ENCODE measurements at regions not wholly inside any gene's neighbourhood (a gene's known extent, or its start where the extent isn't known, plus 50 kb on each side); places are given as distances from the start of the nearest gene placed in this dataset.

GRCh38 chr13:94968757-94969086, 256.4 kb upstream of the SOX21 start:
- no peaks in the 10 kb centered on the region for H3K36me3 Mint-ChIP-seq (ENCODE audit: low read depth)
- H3K9me3 ChIP-seq (ENCODE audit: control insufficient read depth, low read length, poor library complexity, severe bottlenecking) = no peaks in the 10 kb centered on the region
- H3K4me1 Mint-ChIP-seq = peaks cover 3% of the 10 kb centered on the region
- no peak overlapping the region for H3K27ac Mint-ChIP-seq
- peaks cover 66% of the 10 kb centered on the region for H3K27me3 Mint-ChIP-seq
- DNase-seq (no peak), ATAC-seq (no peak)
- peak overlapping the region; percentile 63 for H3K4me3 Mint-ChIP-seq

DNA sequence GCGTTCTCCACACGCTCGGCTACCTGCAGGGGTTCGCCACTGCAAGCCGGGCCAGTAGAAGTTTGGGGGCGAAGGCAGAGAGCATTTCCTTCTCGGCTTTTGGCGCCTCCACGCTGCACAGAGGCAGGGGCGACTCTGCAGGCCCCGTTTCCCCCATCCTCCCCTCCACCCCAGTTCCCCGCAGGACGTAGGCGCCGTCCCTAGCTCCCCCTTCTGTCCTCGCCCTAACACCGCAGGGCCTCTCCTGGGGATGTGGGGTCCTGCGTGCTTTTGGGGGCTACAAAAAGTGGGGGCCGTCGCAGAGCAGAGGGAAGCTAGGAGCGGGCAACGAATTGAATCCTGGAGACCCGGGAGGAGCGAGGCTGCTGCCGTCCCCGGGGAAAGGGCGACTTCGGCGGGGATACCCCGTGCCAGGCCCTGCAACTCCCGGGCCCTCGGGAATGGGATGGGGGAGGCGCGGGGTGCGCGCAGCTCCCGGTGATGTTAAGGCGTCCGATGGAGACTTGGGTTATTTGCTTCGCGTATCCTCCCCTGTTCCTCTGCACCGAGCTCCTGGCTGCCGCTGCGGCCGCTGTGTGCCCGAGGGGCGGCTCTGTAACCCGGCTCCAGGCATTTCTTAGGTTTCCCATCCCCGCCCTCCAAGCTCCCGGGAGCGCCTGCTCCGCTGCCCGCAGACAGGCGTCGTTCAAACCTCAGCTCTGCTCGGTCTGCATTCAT, 255.9 kb upstream of the SOX21 start:
- Mint-ChIP-seq H3K4me3 (peak overlapping the region; percentile 63), H3K27me3 (peaks cover 71% of the 10 kb centered on the region), H3K36me3 (ENCODE audit: low read depth) (no peaks in the 10 kb centered on the region), H3K27ac (no peak overlapping the region), H3K4me1 (peaks cover 3% of the 10 kb centered on the region)
- ATAC-seq (no peak), DNase-seq (no peak)
- no peaks in the 10 kb centered on the region for H3K9me3 ChIP-seq (ENCODE audit: control insufficient read depth, low read length, poor library complexity, severe bottlenecking)

DNA sequence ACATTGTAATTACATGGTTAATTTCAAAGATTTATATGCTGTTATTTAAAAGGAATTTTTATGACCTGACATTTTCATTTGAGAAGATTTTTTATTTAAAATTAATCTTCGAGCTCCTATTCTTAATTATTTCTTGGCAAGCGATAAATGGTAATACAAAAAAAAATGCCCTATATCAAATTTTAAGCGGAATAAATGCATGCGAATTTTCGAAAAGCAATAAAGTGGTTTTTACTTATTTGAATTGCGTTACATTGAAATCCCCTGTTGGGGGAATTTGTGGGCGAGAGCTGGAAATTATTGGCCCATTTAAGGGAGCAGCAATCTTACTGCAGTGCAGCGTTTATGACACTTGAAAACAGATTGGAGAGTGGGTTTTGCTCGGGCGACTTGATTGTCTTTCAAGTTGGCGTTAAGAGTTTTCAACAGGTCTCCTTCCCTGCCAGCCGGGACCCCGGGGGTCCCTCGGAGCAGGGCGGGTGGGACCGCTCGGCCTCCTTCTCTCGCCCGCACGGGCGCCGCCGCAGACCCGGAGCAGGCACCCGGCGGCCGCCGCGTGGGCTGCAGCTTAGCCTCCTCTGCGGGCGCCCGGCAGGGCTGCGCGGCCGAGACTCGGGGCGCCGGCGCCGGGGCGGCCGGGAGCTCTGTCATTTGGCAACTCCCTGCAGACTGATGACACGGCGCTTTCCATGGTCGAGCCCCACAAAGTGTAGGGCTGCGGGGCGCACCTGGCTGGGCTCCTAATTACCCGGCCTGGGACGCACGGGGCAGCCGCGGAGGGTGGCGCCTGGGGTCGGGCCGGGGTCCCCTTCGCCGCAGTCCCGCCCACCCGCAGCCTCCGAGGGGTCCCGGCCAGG, 255.1 kb upstream of the SOX21 start:
- DNase-seq = no peak
- H3K4me3 Mint-ChIP-seq = no peak overlapping the region
- peaks cover 3% of the 10 kb centered on the region for H3K4me1 Mint-ChIP-seq

DNA sequence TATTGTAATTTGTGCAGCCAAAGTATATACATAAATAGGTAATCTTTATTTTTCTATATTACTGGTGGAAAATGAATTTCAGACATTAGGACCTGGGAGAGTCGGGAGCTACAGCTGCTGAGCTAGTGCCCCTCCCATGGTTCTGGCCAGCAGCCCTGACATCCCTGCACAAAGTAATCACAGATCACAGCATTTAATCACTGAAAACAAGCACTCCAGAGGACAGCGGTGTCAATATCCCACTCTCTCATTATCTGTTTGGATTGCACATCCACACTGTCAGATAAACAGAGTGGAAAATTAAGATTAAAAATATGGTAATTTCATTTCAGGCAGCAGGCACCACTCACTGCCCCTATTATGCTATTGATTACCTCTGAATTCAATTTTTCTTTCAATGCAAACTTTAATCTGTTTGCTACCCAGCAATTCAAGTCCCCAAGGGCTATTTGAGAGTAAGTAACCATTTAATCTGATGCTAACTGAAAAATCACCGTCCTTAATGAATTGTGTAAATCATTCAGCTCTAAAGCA, 254.1 kb upstream of the SOX21 start:
- DNase-seq (no peak), ATAC-seq (no peak)
- Mint-ChIP-seq H3K27ac (no peak overlapping the region), H3K4me1 (peaks cover 3% of the 10 kb centered on the region), H3K36me3 (ENCODE audit: low read depth) (no peaks in the 10 kb centered on the region), H3K4me3 (no peak overlapping the region), H3K27me3 (peaks cover 78% of the 10 kb centered on the region)
- no peaks in the 10 kb centered on the region for H3K9me3 ChIP-seq (ENCODE audit: control insufficient read depth, low read length, poor library complexity, severe bottlenecking)

More for the DNA sequence above, 255.1 kb upstream of the SOX21 start:
- no peak overlapping the region for H3K27ac Mint-ChIP-seq
- ATAC-seq = no peak
- H3K9me3 ChIP-seq (ENCODE audit: control insufficient read depth, low read length, poor library complexity, severe bottlenecking) = no peaks in the 10 kb centered on the region
- H3K36me3 Mint-ChIP-seq (ENCODE audit: low read depth) = no peaks in the 10 kb centered on the region
- H3K27me3 Mint-ChIP-seq = peaks cover 77% of the 10 kb centered on the region

- Mint-ChIP-seq H3K4me3 (no peak overlapping the region), H3K27ac (no peak overlapping the region), H3K27me3 (peaks cover 62% of the 10 kb centered on the region), H3K4me1 (no peaks in the 10 kb centered on the region), H3K36me3 (ENCODE audit: low read depth) (no peaks in the 10 kb centered on the region)
- DNase-seq = no peak
- ATAC-seq = no peak
- no peaks in the 10 kb centered on the region for H3K9me3 ChIP-seq (ENCODE audit: control insufficient read depth, low read length, poor library complexity, severe bottlenecking)
Observed at GRCh38 chr13:94959626-94960025, 247.3 kb upstream of the SOX21 start.

- Mint-ChIP-seq H3K27me3 (peaks cover 32% of the 10 kb centered on the region), H3K4me3 (no peak overlapping the region), H3K4me1 (no peaks in the 10 kb centered on the region), H3K27ac (no peak overlapping the region), H3K36me3 (ENCODE audit: low read depth) (no peaks in the 10 kb centered on the region)
- H3K9me3 ChIP-seq (ENCODE audit: control insufficient read depth, low read length, poor library complexity, severe bottlenecking) = no peaks in the 10 kb centered on the region
- DNase-seq (no peak), ATAC-seq (no peak)
Observed at GRCh38 chr13:94956417-94957110, 244.2 kb upstream of the SOX21 start.

DNA sequence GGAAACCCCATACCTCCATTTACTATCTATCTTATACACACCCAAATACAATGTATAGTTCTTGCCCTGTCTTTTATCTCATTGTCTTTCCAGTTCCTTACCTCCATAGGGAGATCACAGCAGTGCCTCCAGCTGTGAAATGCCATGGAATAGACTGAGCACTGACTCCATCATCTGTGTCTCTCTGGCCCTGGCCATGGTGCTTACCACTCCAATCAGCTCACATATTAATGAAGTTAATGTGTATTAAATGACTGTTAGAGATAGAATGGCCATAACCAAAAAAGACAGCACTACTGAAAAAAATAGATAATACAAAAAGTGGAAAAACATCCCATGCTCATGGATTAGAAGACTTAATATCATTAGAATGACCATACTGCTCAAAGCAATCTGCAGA, 240.4 kb upstream of the SOX21 start:
- DNase-seq (no peak), ATAC-seq (no peak)
- Mint-ChIP-seq H3K4me1 (no peaks in the 10 kb centered on the region), H3K27ac (no peak overlapping the region), H3K27me3 (peaks cover 20% of the 10 kb centered on the region), H3K36me3 (ENCODE audit: low read depth) (no peaks in the 10 kb centered on the region), H3K4me3 (no peak overlapping the region)
- no peaks in the 10 kb centered on the region for H3K9me3 ChIP-seq (ENCODE audit: control insufficient read depth, low read length, poor library complexity, severe bottlenecking)

DNA sequence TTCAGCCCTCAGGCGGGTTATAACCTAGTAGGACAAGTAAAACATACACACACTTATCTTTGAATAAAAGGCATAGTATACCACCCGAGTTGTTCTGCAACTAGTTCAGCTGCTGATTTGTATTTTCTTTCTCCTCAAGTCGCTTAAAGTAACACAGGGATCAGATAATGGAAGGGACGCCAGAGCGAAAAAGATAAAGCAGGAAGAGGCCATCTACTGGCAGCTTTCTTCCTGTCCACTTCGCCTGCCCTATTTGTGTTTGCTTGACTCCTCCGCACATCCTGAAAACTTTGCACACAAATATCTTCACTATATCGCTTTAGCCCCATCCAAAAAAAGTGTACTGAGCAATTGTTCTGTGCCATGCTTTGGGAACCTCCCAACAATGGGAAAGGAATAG, 238.0 kb upstream of the SOX21 start:
- no peak overlapping the region for H3K4me3 Mint-ChIP-seq
- DNase-seq (no peak), ATAC-seq (no peak)
- H3K36me3 Mint-ChIP-seq (ENCODE audit: low read depth) = no peaks in the 10 kb centered on the region
- H3K27ac Mint-ChIP-seq = no peak overlapping the region
- H3K4me1 Mint-ChIP-seq = no peaks in the 10 kb centered on the region
- H3K9me3 ChIP-seq (ENCODE audit: control insufficient read depth, low read length, poor library complexity, severe bottlenecking) = no peaks in the 10 kb centered on the region
- peaks cover 27% of the 10 kb centered on the region for H3K27me3 Mint-ChIP-seq

DNA sequence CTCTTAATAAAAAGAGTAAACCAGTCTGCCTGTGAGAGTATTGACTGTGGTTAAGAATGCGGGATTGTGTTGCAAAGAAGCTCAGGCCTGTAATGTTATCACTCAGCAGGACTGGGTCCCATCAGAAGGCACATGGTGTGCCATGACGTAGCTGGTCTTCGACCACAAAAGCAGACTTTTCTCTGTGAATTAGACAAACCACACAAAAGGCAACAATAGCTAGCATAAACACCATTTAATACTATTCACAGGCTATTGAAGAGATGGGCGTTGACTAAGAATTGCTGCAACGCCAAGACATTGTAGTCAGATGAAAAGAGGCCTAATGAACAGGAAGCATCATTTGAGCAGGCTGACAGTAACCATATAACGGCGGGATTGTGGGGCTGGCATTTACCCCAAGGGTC, 235.6 kb upstream of the SOX21 start:
- H3K9me3 ChIP-seq (ENCODE audit: control insufficient read depth, low read length, poor library complexity, severe bottlenecking) = peaks cover 3% of the 10 kb centered on the region
- H3K36me3 Mint-ChIP-seq (ENCODE audit: low read depth) = no peaks in the 10 kb centered on the region
- no peak overlapping the region for H3K4me3 Mint-ChIP-seq
- H3K27ac Mint-ChIP-seq = no peak overlapping the region
- H3K4me1 Mint-ChIP-seq = no peaks in the 10 kb centered on the region
- ATAC-seq = no peak
- no peak for DNase-seq
- H3K27me3 Mint-ChIP-seq = peaks cover 38% of the 10 kb centered on the region

DNA sequence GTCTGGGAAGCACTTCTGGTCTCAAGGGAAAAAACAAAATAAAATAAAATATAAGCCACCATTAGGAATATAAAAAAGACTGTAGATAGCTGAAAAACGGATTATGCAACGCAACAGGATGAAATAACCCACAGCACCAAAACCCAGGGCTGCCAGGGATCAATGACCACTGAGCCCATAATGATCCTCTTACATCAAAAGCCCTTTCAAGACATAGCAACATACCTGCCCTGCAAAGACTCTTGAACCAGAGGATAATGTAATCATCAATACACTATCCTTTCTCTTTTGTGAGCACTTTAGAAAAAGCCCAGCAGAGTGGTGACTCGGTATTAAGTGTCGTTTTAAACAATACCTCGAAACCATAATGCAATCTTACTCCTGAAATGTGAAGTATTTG, 235.0 kb upstream of the SOX21 start:
- DNase-seq = no peak
- no peaks in the 10 kb centered on the region for H3K4me1 Mint-ChIP-seq
- ATAC-seq = no peak
- H3K27me3 Mint-ChIP-seq = peaks cover 38% of the 10 kb centered on the region
- H3K27ac Mint-ChIP-seq = no peak overlapping the region
- H3K4me3 Mint-ChIP-seq = no peak overlapping the region
- H3K9me3 ChIP-seq (ENCODE audit: control insufficient read depth, low read length, poor library complexity, severe bottlenecking) = peaks cover 3% of the 10 kb centered on the region
- no peaks in the 10 kb centered on the region for H3K36me3 Mint-ChIP-seq (ENCODE audit: low read depth)

DNA sequence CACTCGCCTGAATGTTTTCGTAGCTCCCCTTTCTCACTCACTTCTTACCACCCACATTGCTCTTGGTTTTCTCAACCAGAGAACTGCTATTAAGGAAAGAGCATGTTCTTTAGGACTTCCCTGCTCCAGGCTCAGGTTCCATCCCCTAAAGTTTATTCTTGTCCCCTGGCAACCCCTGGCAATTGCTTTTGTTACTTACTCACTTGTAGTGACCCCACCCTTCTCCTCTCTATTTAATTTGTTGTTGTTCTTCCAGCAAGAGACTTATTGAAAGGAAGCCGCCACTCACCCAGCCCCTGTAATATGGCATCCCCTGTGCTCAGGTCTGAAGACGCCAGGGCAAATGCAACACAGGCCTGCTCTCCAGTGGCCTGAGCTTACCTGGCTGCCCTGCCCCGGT, 233.7 kb upstream of the SOX21 start:
- ATAC-seq (no peak), DNase-seq (no peak)
- H3K36me3 Mint-ChIP-seq (ENCODE audit: low read depth) = no peaks in the 10 kb centered on the region
- no peaks in the 10 kb centered on the region for H3K4me1 Mint-ChIP-seq
- peaks cover 38% of the 10 kb centered on the region for H3K27me3 Mint-ChIP-seq
- H3K9me3 ChIP-seq (ENCODE audit: control insufficient read depth, low read length, poor library complexity, severe bottlenecking) = peaks cover 3% of the 10 kb centered on the region
- no peak overlapping the region for H3K4me3 Mint-ChIP-seq
- H3K27ac Mint-ChIP-seq = no peak overlapping the region

DNA sequence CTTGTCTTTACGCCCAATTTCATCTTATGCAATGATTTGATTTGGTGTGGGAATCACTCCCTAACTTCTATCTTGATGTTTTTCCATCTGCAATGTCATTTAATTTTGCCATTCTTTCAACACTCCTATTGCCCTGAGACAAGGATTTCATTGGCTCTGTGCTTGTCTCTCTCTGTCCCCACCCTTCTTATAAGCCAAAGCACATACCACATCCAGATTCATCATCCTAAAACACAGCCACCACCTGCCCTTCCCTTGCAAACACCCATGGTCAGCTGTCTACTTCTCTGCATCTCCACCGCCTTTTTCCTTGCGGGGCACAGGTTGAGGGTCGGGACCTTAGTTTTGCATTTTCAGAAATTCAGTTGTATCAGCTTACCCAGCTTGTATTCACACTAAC, 225.8 kb upstream of the SOX21 start:
- Mint-ChIP-seq H3K36me3 (ENCODE audit: low read depth) (no peaks in the 10 kb centered on the region), H3K27me3 (peaks cover 5% of the 10 kb centered on the region), H3K27ac (no peak overlapping the region), H3K4me3 (no peak overlapping the region), H3K4me1 (no peaks in the 10 kb centered on the region)
- H3K9me3 ChIP-seq (ENCODE audit: control insufficient read depth, low read length, poor library complexity, severe bottlenecking) = no peaks in the 10 kb centered on the region
- ATAC-seq = no peak
- no peak for DNase-seq

GRCh38 chr13:94936633-94937032, 224.3 kb upstream of the SOX21 start:
- ATAC-seq = no peak
- H3K9me3 ChIP-seq (ENCODE audit: control insufficient read depth, low read length, poor library complexity, severe bottlenecking) = no peaks in the 10 kb centered on the region

More at GRCh38 chr13:94936633-94937032, 224.3 kb upstream of the SOX21 start:
- Mint-ChIP-seq H3K27me3 (peaks cover 8% of the 10 kb centered on the region), H3K4me1 (no peaks in the 10 kb centered on the region), H3K4me3 (no peak overlapping the region), H3K27ac (no peak overlapping the region), H3K36me3 (ENCODE audit: low read depth) (no peaks in the 10 kb centered on the region)
- no peak for DNase-seq
